ENCODE measurements at regions not wholly inside any gene's neighbourhood (a gene's known extent, or its start where the extent isn't known, plus 50 kb on each side); places are given as distances from the start of the nearest gene placed in this dataset.

DNA sequence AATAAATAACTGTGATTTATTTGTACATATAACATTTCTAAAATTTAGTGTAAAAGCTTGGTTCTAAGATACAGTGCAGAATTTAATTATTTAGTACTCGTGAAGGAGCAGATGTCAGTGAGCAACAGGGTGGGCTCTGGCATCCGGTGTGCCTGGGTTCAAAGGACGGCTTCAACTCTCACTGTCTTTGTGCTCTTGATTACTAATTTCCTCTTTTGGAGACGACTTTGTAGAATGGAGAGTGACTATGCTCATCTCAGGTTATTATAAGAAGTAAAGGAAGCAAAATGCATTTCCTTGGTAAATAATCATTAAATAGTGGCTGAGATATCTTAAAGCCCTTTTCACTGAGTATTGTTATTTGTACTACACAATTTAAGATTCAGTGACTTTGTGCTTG, 271.7 kb downstream of the ASXL3 start:
- no peak overlapping the region for H3K27ac ChIP-seq (ENCODE audit: low read length, poor library complexity, severe bottlenecking)
- H3K36me3 ChIP-seq (ENCODE audit: control insufficient read depth in 1 of 2, insufficient read depth in 2 of 2, low read depth in 1 of 2, low read length in 2 of 2) = no peaks in the 10 kb centered on the region
- no peak overlapping the region for H2BK12ac ChIP-seq (ENCODE audit: low read length in 2 of 2)
- no peak overlapping the region for H2BK120ac ChIP-seq (ENCODE audit: low read depth, low read length)
- H2BK15ac ChIP-seq (ENCODE audit: low read depth, poor library complexity, severe bottlenecking) = no peak overlapping the region
- no peak overlapping the region for H3K4me2 ChIP-seq (ENCODE audit: low read length, poor library complexity, severe bottlenecking)
- H4K91ac ChIP-seq (ENCODE audit: low read length) = no peak overlapping the region
- no peaks in the 10 kb centered on the region for H3K9me3 ChIP-seq (ENCODE audit: control insufficient read depth, low read length)
- WGBS = 79% methylated on average over 4 of the region's 4 CpGs
- no peak overlapping the region for H2AFZ ChIP-seq (ENCODE audit: low read depth, low read length)
- no peak overlapping the region for H2AK5ac ChIP-seq (ENCODE audit: low read length, severe bottlenecking)
- no peak for DNase-seq
- no peak overlapping the region for H4K8ac ChIP-seq (ENCODE audit: low read length)
- H3K4ac ChIP-seq (ENCODE audit: low read depth in 1 of 2, low read length in 2 of 2) = no peak overlapping the region
- H3K79me1 ChIP-seq (replicated peaks; ENCODE audit: low read length, poor library complexity, severe bottlenecking) = no peaks in the 10 kb centered on the region
- H2BK5ac ChIP-seq (ENCODE audit: low read depth, low read length, poor library complexity, severe bottlenecking) = no peak overlapping the region
- H3K27me3 ChIP-seq (ENCODE audit: control insufficient read depth in 1 of 2, insufficient read depth in 1 of 2, low read length in 2 of 2) = peaks cover 0 to 3% of the 10 kb centered on the region in 2 experiments
- H3K4me3 ChIP-seq (ENCODE audit: insufficient read depth in 1 of 2, low read depth in 1 of 2, low read length in 2 of 2) = no peak overlapping the region
- no peak overlapping the region for H3K14ac ChIP-seq (ENCODE audit: low read length in 2 of 2)
- no peak overlapping the region for H3K23ac ChIP-seq (ENCODE audit: low read length in 2 of 2)
- no peaks in the 10 kb centered on the region for H3K4me1 ChIP-seq (ENCODE audit: control insufficient read depth, insufficient read depth, low read depth, low read length)
- H3K9ac ChIP-seq (ENCODE audit: low read length) = no peak overlapping the region
- no peak overlapping the region for H3K18ac ChIP-seq (ENCODE audit: low read depth in 1 of 2, low read length in 2 of 2)

DNA sequence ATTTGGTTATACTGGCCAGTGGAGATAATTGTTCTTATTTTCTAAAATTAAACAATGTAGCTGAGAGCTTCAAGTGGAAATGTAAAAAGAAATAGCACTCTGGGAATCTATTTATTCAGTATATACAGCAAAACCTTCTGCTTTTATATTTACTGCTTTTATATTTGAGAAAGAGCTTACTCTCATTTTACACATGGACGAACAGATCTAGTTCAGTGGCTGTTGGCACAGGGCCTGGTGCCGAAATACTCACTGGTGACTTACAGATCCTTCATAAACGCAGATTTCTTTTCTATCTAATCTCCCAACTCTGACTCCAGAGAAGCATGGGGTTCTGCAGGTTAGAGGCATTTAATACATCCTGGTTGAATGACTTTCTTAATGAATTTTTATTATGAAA, 266.2 kb downstream of the ASXL3 start:
- no peak overlapping the region for H3K27ac ChIP-seq (ENCODE audit: low read length, poor library complexity, severe bottlenecking)
- H3K23ac ChIP-seq (ENCODE audit: low read length in 2 of 2) = no peak overlapping the region
- no peak for DNase-seq
- H3K36me3 ChIP-seq (ENCODE audit: control insufficient read depth in 1 of 2, insufficient read depth in 2 of 2, low read depth in 1 of 2, low read length in 2 of 2) = no peaks in the 10 kb centered on the region
- WGBS = 98% methylated on average over 2 of the region's 3 CpGs
- H3K14ac ChIP-seq (ENCODE audit: low read length in 2 of 2) = no peak overlapping the region
- H3K4me3 ChIP-seq (ENCODE audit: insufficient read depth in 1 of 2, low read depth in 1 of 2, low read length in 2 of 2) = no peak overlapping the region
- H4K91ac ChIP-seq (ENCODE audit: low read length) = no peak overlapping the region
- H3K79me1 ChIP-seq (replicated peaks; ENCODE audit: low read length, poor library complexity, severe bottlenecking) = no peaks in the 10 kb centered on the region
- no peak overlapping the region for H2BK15ac ChIP-seq (ENCODE audit: low read depth, poor library complexity, severe bottlenecking)
- peaks cover 0 to 3% of the 10 kb centered on the region in 2 experiments for H3K27me3 ChIP-seq (ENCODE audit: control insufficient read depth in 1 of 2, insufficient read depth in 1 of 2, low read length in 2 of 2)
- H4K8ac ChIP-seq (ENCODE audit: low read length) = no peak overlapping the region
- no peaks in the 10 kb centered on the region for H3K9me3 ChIP-seq (ENCODE audit: control insufficient read depth, low read length)
- H3K9ac ChIP-seq (ENCODE audit: low read length) = no peak overlapping the region
- no peaks in the 10 kb centered on the region for H3K4me1 ChIP-seq (ENCODE audit: control insufficient read depth, insufficient read depth, low read depth, low read length)
- H2AK5ac ChIP-seq (ENCODE audit: low read length, severe bottlenecking) = no peak overlapping the region
- H2AFZ ChIP-seq (ENCODE audit: low read depth, low read length) = no peak overlapping the region
- H3K4me2 ChIP-seq (ENCODE audit: low read length, poor library complexity, severe bottlenecking) = no peak overlapping the region
- no peak overlapping the region for H3K18ac ChIP-seq (ENCODE audit: low read depth in 1 of 2, low read length in 2 of 2)
- no peak overlapping the region for H2BK5ac ChIP-seq (ENCODE audit: low read depth, low read length, poor library complexity, severe bottlenecking)
- H3K4ac ChIP-seq (ENCODE audit: low read depth in 1 of 2, low read length in 2 of 2) = no peak overlapping the region
- no peak overlapping the region for H2BK120ac ChIP-seq (ENCODE audit: low read depth, low read length)
- no peak overlapping the region for H2BK12ac ChIP-seq (ENCODE audit: low read length in 2 of 2)

DNA sequence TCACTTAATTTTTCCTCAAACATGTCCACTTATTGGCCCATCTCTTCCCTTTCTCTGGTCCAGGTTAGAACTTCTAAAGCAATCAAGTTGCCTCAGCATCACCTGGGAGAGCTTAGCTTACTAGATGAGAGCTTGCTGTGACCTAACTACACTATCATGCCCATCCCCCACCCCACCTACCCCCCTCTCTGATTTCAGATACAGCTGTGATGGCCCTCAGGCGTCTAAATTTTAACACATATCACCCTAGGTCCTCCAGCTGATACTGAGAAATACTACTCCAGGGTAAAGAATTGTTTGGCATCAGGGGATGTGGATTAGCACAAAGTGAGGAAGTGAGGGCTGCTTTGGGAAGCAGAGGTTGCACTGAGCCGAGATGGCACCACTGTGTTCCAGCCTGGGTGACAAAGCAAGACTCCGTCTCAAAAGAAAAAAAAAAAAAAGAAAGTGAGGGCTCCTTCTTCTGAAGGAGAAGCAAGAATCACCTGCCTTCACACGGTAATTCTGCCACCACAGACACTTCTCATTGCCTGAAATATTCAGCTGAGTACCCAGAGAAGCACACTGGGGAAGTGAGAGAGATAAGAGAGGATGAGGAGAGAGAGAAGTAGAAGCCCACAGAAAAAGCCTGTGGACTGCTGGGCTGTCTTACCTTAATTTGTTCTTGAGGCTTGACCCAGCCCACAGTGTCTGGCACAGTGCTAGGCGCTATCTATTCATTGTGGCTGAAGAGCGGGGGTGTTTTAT, 263.4 kb downstream of the ASXL3 start:
- no peak overlapping the region for H2BK5ac ChIP-seq (ENCODE audit: low read depth, low read length, poor library complexity, severe bottlenecking)
- H3K4ac ChIP-seq (ENCODE audit: low read depth in 1 of 2, low read length in 2 of 2) = no peak overlapping the region
- H3K27ac ChIP-seq (ENCODE audit: low read length, poor library complexity, severe bottlenecking) = no peak overlapping the region
- H3K4me2 ChIP-seq (ENCODE audit: low read length, poor library complexity, severe bottlenecking) = no peak overlapping the region
- no peak overlapping the region for H3K18ac ChIP-seq (ENCODE audit: low read depth in 1 of 2, low read length in 2 of 2)
- H2BK120ac ChIP-seq (ENCODE audit: low read depth, low read length) = no peak overlapping the region
- H3K79me1 ChIP-seq (replicated peaks; ENCODE audit: low read length, poor library complexity, severe bottlenecking) = no peaks in the 10 kb centered on the region
- no peaks in the 10 kb centered on the region for H3K36me3 ChIP-seq (ENCODE audit: control insufficient read depth in 1 of 2, insufficient read depth in 2 of 2, low read depth in 1 of 2, low read length in 2 of 2)
- no peak for DNase-seq
- no peak overlapping the region for H2BK12ac ChIP-seq (ENCODE audit: low read length in 2 of 2)
- H4K91ac ChIP-seq (ENCODE audit: low read length) = no peak overlapping the region
- H3K23ac ChIP-seq (ENCODE audit: low read length in 2 of 2) = no peak overlapping the region
- H2BK15ac ChIP-seq (ENCODE audit: low read depth, poor library complexity, severe bottlenecking) = no peak overlapping the region
- no peak overlapping the region for H3K9ac ChIP-seq (ENCODE audit: low read length)
- no peak overlapping the region for H3K14ac ChIP-seq (ENCODE audit: low read length in 2 of 2)
- H3K4me1 ChIP-seq (ENCODE audit: control insufficient read depth, insufficient read depth, low read depth, low read length) = no peaks in the 10 kb centered on the region
- H3K4me3 ChIP-seq (ENCODE audit: insufficient read depth in 1 of 2, low read depth in 1 of 2, low read length in 2 of 2) = no peak overlapping the region
- WGBS = 73% methylated on average over 2 of the region's 6 CpGs
- H2AFZ ChIP-seq (ENCODE audit: low read depth, low read length) = no peak overlapping the region
- H4K8ac ChIP-seq (ENCODE audit: low read length) = no peak overlapping the region
- H3K9me3 ChIP-seq (ENCODE audit: control insufficient read depth, low read length) = no peaks in the 10 kb centered on the region
- H3K27me3 ChIP-seq (ENCODE audit: control insufficient read depth in 1 of 2, insufficient read depth in 1 of 2, low read length in 2 of 2) = peaks cover 0 to 3% of the 10 kb centered on the region in 2 experiments
- no peak overlapping the region for H2AK5ac ChIP-seq (ENCODE audit: low read length, severe bottlenecking)

DNA sequence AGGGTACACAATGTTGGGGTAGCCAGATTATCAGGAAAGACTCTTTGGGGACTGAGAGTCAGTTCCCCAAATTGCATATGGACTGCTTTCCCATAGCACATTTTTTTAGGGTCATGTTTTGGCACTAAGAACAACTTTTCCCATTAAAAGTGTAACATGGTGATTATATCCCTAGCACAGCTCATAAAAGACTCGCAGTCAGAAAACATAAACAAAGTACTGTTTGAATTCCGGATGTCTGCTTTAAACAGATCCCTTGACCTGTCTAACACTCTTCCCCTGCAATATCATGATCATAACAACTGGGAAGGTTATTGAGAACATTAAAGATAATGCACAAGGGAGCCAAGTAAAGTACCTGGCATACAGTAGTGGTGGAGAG, 262.2 kb downstream of the ASXL3 start:
- H2BK120ac ChIP-seq (ENCODE audit: low read depth, low read length) = no peak overlapping the region
- no peak overlapping the region for H3K4me3 ChIP-seq (ENCODE audit: insufficient read depth in 1 of 2, low read depth in 1 of 2, low read length in 2 of 2)
- no peak overlapping the region for H3K4ac ChIP-seq (ENCODE audit: low read depth in 1 of 2, low read length in 2 of 2)
- H2BK12ac ChIP-seq (ENCODE audit: low read length in 2 of 2) = no peak overlapping the region
- no peaks in the 10 kb centered on the region for H3K4me1 ChIP-seq (ENCODE audit: control insufficient read depth, insufficient read depth, low read depth, low read length)
- H3K9ac ChIP-seq (ENCODE audit: low read length) = no peak overlapping the region
- no peak overlapping the region for H3K4me2 ChIP-seq (ENCODE audit: low read length, poor library complexity, severe bottlenecking)
- H3K9me3 ChIP-seq (ENCODE audit: control insufficient read depth, low read length) = no peaks in the 10 kb centered on the region
- DNase-seq = peak; percentile 14
- no peaks in the 10 kb centered on the region for H3K79me1 ChIP-seq (replicated peaks; ENCODE audit: low read length, poor library complexity, severe bottlenecking)
- H2BK5ac ChIP-seq (ENCODE audit: low read depth, low read length, poor library complexity, severe bottlenecking) = no peak overlapping the region
- H2BK15ac ChIP-seq (ENCODE audit: low read depth, poor library complexity, severe bottlenecking) = no peak overlapping the region
- H4K8ac ChIP-seq (ENCODE audit: low read length) = no peak overlapping the region
- H3K18ac ChIP-seq (ENCODE audit: low read depth in 1 of 2, low read length in 2 of 2) = no peak overlapping the region
- no peaks in the 10 kb centered on the region for H3K36me3 ChIP-seq (ENCODE audit: control insufficient read depth in 1 of 2, insufficient read depth in 2 of 2, low read depth in 1 of 2, low read length in 2 of 2)
- no peak overlapping the region for H4K91ac ChIP-seq (ENCODE audit: low read length)
- no peaks in the 10 kb centered on the region for H3K27me3 ChIP-seq (ENCODE audit: control insufficient read depth in 1 of 2, insufficient read depth in 1 of 2, low read length in 2 of 2)
- no peak overlapping the region for H2AK5ac ChIP-seq (ENCODE audit: low read length, severe bottlenecking)
- no peak overlapping the region for H2AFZ ChIP-seq (ENCODE audit: low read depth, low read length)
- H3K14ac ChIP-seq (ENCODE audit: low read length in 2 of 2) = no peak overlapping the region
- WGBS = 0% methylated on average over 1 of the region's 2 CpGs
- H3K27ac ChIP-seq (ENCODE audit: low read length, poor library complexity, severe bottlenecking) = no peak overlapping the region
- no peak overlapping the region for H3K23ac ChIP-seq (ENCODE audit: low read length in 2 of 2)

Data from mesenchymal stem cell (in vitro differentiated cells and primary cell).